Stimulated activated CD4-positive, alpha-beta T cell treated with anti-CD3 and anti-CD28 coated beads, TNF-alpha, amount 100 ng/mL, for 1 hour (primary cell): ENCODE measurements at regions not wholly inside any gene's neighbourhood (a gene's known extent, or its start where the extent isn't known, plus 50 kb on each side); places are given as distances from the start of the nearest gene placed in this dataset.
"Not testable (repeated sequence)": the region's sequence is repeated elsewhere in the genome, so short reads cannot be mapped to it uniquely, and the experiment has no call there.

Experiments used
- DNase-seq, 3 donors: peaks; one replicate each; pipeline ENCODE4 v3.0.0-alpha.2; 2020; ENCODE audit warnings: low read depth in 3 of 3, low spot score in 1 of 3

GRCh38 chr1:65020774-65021173 is 54.4 kb upstream of the JAK1 start:
- no peak for DNase-seq

GRCh38 chr1:65021795-65022194 is 55.4 kb upstream of the JAK1 start:
- DNase-seq: no peak

GRCh38 chr1:65022216-65022615 is 55.9 kb upstream of the JAK1 start:
- DNase-seq: no peak

- no peak for DNase-seq
Observed at GRCh38 chr1:65025794-65026193, 59.4 kb upstream of the JAK1 start.

- no peak for DNase-seq
Observed at GRCh38 chr1:65026235-65026634, 59.9 kb upstream of the JAK1 start.

GRCh38 chr1:65027666-65028358 is 61.5 kb upstream of the JAK1 start:
- DNase-seq: no peak

GRCh38 chr1:65029434-65029833 is 63.1 kb upstream of the JAK1 start:
- DNase-seq: not testable (repeated sequence)

- DNase-seq: not testable (repeated sequence)
Observed at GRCh38 chr1:65034879-65035278, 68.5 kb upstream of the JAK1 start.

GRCh38 chr1:65036570-65037051 is 70.3 kb upstream of the JAK1 start:
- DNase-seq: no peak

GRCh38 chr1:65039066-65039465 is 72.7 kb upstream of the JAK1 start:
- no peak for DNase-seq

GRCh38 chr1:65039508-65039907 is 73.2 kb upstream of the JAK1 start:
- no peak for DNase-seq

GRCh38 chr1:65042467-65042866 is 76.1 kb upstream of the JAK1 start:
- DNase-seq: no peak

GRCh38 chr1:65044411-65044810 is 78.1 kb upstream of the JAK1 start:
- DNase-seq: no peak

GRCh38 chr1:65045022-65045817 is 78.9 kb upstream of the JAK1 start:
- DNase-seq: no peak

- DNase-seq: no peak
Observed at GRCh38 chr1:65048335-65048734, 82.0 kb upstream of the JAK1 start.

- no peak for DNase-seq
Observed at GRCh38 chr1:65049941-65050713, 83.8 kb upstream of the JAK1 start.

- DNase-seq: no peak
Observed at GRCh38 chr1:65050735-65051134, 84.4 kb upstream of the JAK1 start.

GRCh38 chr1:65054481-65054880 is 88.1 kb upstream of the JAK1 start:
- no peak for DNase-seq

GRCh38 chr1:65055747-65056146 is 89.4 kb upstream of the JAK1 start:
- no peak for DNase-seq

- no peak for DNase-seq
Observed at GRCh38 chr1:65056234-65056633, 89.9 kb upstream of the JAK1 start.

GRCh38 chr1:65056866-65057265 is 90.5 kb upstream of the JAK1 start:
- DNase-seq: no peak
